WTC11 (cell line): ENCODE measurements at regions not wholly inside any gene's neighbourhood (a gene's known extent, or its start where the extent isn't known, plus 50 kb on each side); places are given as distances from the start of the nearest gene placed in this dataset.

Experiments
- ATAC-seq: fragments of 200-7000 bp; cut with Tn5 transposase; 2 replicates; pipeline ENCODE4 v1.10.0; 2021; ENCODE audit warnings: mild to moderate bottlenecking, moderate library complexity
- CTCF ChIA-PET: fragments of 300-600 bp; sonication (Branson Sonifier 250); formaldehyde crosslinking; loops from one replicate; lab custom pipeline; 2021; ENCODE audit warnings: antibody characterized with exemption; lab: Charles Lee
- POLR2A ChIA-PET: fragments of 350-600 bp; sonication (Branson Sonifier 250); formaldehyde crosslinking; loops from one replicate; lab custom pipeline; 2021; ENCODE audit warnings: antibody characterized with exemption; lab: Charles Lee
- DNase-seq: peaks from one replicate; pipeline ENCODE4 v3.0.0; 2021; ENCODE audit warnings: low spot score
- H3K27ac Mint-ChIP-seq: 2 replicates; pipeline ENCODE4 v1.8.0; 2021; ENCODE audit warnings: mixed read lengths
- H3K27me3 Mint-ChIP-seq: 2 replicates; pipeline ENCODE4 v1.8.0; 2021; ENCODE audit warnings: low read depth, mild to moderate bottlenecking, moderate library complexity, mixed read lengths
- H3K36me3 Mint-ChIP-seq: 2 replicates; pipeline ENCODE4 v1.8.0; 2021; ENCODE audit warnings: mixed read lengths
- H3K4me1 Mint-ChIP-seq: 2 replicates; pipeline ENCODE4 v1.8.0; 2022; ENCODE audit warnings: mixed read lengths
- H3K4me3 Mint-ChIP-seq: 2 replicates; pipeline ENCODE4 v1.8.0; 2021; ENCODE audit warnings: mild to moderate bottlenecking, moderate library complexity, mixed read lengths
- H3K9me3 Mint-ChIP-seq: 2 replicates; pipeline ENCODE4 v1.8.0; 2021; ENCODE audit warnings: mixed read lengths
- ATF2 ChIP-seq: sonication (generic); formaldehyde crosslinking; IDR thresholded peaks from 2 replicates; pipeline ENCODE4 v1.8.1; 2022; ENCODE audit warnings: low read depth, missing genetic modification reagents, borderline replicate concordance
- CBFB ChIP-seq: sonication (generic); formaldehyde crosslinking; IDR thresholded peaks from 2 replicates; pipeline ENCODE4 v1.8.1; 2022; ENCODE audit warnings: mild to moderate bottlenecking, low read depth, missing genetic modification reagents
- CREM ChIP-seq: sonication (generic); formaldehyde crosslinking; IDR thresholded peaks from 2 replicates; pipeline ENCODE4 v1.8.1; 2022; ENCODE audit warnings: mild to moderate bottlenecking, missing genetic modification reagents, moderate library complexity
- E2F4 ChIP-seq: sonication (generic); formaldehyde crosslinking; IDR thresholded peaks from 2 replicates; pipeline ENCODE4 v1.8.1; 2022; ENCODE audit warnings: low read depth, mild to moderate bottlenecking, moderate library complexity, missing genetic modification reagents, borderline replicate concordance
- EMX1 ChIP-seq: fragments of 250-450 bp; sonication (Bioruptor Pico); IDR thresholded peaks from 2 replicates; pipeline ENCODE4 v1.8.0; 2021; ENCODE audit warnings: mild to moderate bottlenecking
- ERG ChIP-seq: fragments of 250-450 bp; sonication (Bioruptor Pico); IDR thresholded peaks from 2 replicates; pipeline ENCODE4 v1.8.0; 2021; ENCODE audit warnings: mild to moderate bottlenecking
- FOXK1 ChIP-seq: sonication (generic); formaldehyde crosslinking; IDR thresholded peaks from 2 replicates; pipeline ENCODE4 v1.8.0; 2022; ENCODE audit warnings: mild to moderate bottlenecking, moderate library complexity, missing genetic modification reagents
- FOXP1 ChIP-seq: sonication (generic); formaldehyde crosslinking; IDR thresholded peaks from 2 replicates; pipeline ENCODE4 v1.8.0; 2022; ENCODE audit warnings: missing genetic modification reagents, mild to moderate bottlenecking, moderate library complexity, borderline replicate concordance
- GTF2I ChIP-seq: fragments of 250-450 bp; sonication (Bioruptor Pico); conservative IDR thresholded peaks from 2 replicates; pipeline ENCODE4 v1.4.0; 2021; ENCODE audit warnings: mild to moderate bottlenecking
- IRF1 ChIP-seq: sonication (generic); formaldehyde crosslinking; IDR thresholded peaks from 2 replicates; pipeline ENCODE4 v1.8.0; 2023; ENCODE audit warnings: missing genetic modification reagents
- IRF2 ChIP-seq: sonication (generic); formaldehyde crosslinking; IDR thresholded peaks from 2 replicates; pipeline ENCODE4 v1.8.0; 2022; ENCODE audit warnings: low read depth, missing genetic modification reagents, borderline replicate concordance
- KAT7 ChIP-seq: sonication (generic); formaldehyde crosslinking; IDR thresholded peaks from 2 replicates; pipeline ENCODE4 v1.8.1; 2023; ENCODE audit warnings: missing genetic modification reagents, mild to moderate bottlenecking, borderline replicate concordance
- MLX ChIP-seq: sonication (generic); formaldehyde crosslinking; IDR thresholded peaks from 2 replicates; pipeline ENCODE4 v1.8.1; 2023; ENCODE audit warnings: mild to moderate bottlenecking, missing genetic modification reagents, moderate library complexity
- NFE2L1 ChIP-seq: sonication (generic); formaldehyde crosslinking; IDR thresholded peaks from 2 replicates; pipeline ENCODE4 v1.8.1; 2023; ENCODE audit warnings: missing genetic modification reagents
- NFYB ChIP-seq: sonication (generic); formaldehyde crosslinking; conservative IDR thresholded peaks from 2 replicates; pipeline ENCODE4 v1.8.0; 2022; ENCODE audit warnings: low read depth, missing genetic modification reagents
- NR3C1 ChIP-seq: sonication (generic); formaldehyde crosslinking; conservative IDR thresholded peaks from 2 replicates; pipeline ENCODE4 v1.8.1; 2023; ENCODE audit warnings: low read depth, mild to moderate bottlenecking, missing genetic modification reagents
- OVOL2 ChIP-seq: fragments of 250-450 bp; sonication (Bioruptor Pico); IDR thresholded peaks from 2 replicates; pipeline ENCODE4 v1.9.0; 2021; ENCODE audit warnings: mild to moderate bottlenecking, borderline replicate concordance
- PREB ChIP-seq: sonication (generic); formaldehyde crosslinking; IDR thresholded peaks from 2 replicates; pipeline ENCODE4 v1.8.1; 2022; ENCODE audit warnings: mild to moderate bottlenecking, missing genetic modification reagents, moderate library complexity, borderline replicate concordance
- PRRX2 ChIP-seq: fragments of 250-450 bp; sonication (Bioruptor Pico); IDR thresholded peaks from 2 replicates; pipeline ENCODE4 v1.8.0; 2021; ENCODE audit warnings: mild to moderate bottlenecking
- SMAD3 ChIP-seq: sonication (generic); formaldehyde crosslinking; IDR thresholded peaks from 2 replicates; pipeline ENCODE4 v1.8.0; 2022; ENCODE audit warnings: missing genetic modification reagents, mild to moderate bottlenecking, borderline replicate concordance
- SOX15 ChIP-seq: fragments of 250-450 bp; sonication (Bioruptor Pico); IDR thresholded peaks from 2 replicates; pipeline ENCODE4 v1.9.0; 2021; ENCODE audit warnings: mild to moderate bottlenecking
- ZNF416 ChIP-seq: fragments of 250-450 bp; sonication (Bioruptor Pico); IDR thresholded peaks from 2 replicates; pipeline ENCODE4 v1.9.0; 2021; ENCODE audit warnings: mild to moderate bottlenecking, inconsistent platforms
- ZNF423 ChIP-seq: fragments of 250-450 bp; sonication (Bioruptor Pico); IDR thresholded peaks from 2 replicates; pipeline ENCODE4 v2.1.2; 2022; ENCODE audit warnings: mild to moderate bottlenecking, moderate library complexity

GRCh38 chr5:109476292-109476691 lies 66.5 kb upstream of the PJA2 start:
- TF ChIP-seq PREB (CRISPR knock-in tag) (no peak), NR3C1 (no peak), ZNF423 (CRISPR knock-in tag) (no peak), IRF1 (CRISPR knock-in tag) (no peak), NFYB (no peak), CBFB (CRISPR knock-in tag) (no peak)
- H3K4me1 Mint-ChIP-seq, result no peaks in the 10 kb centered on the region
- H3K4me3 Mint-ChIP-seq, result no peak overlapping the region
- no peak for DNase-seq
- ATAC-seq, result no peak
- H3K36me3 Mint-ChIP-seq, result no peaks in the 10 kb centered on the region
- H3K9me3 Mint-ChIP-seq, result no peaks in the 10 kb centered on the region
- H3K27ac Mint-ChIP-seq, result no peak overlapping the region
- no peaks in the 10 kb centered on the region for H3K27me3 Mint-ChIP-seq
- ChIA-PET CTCF (no interaction called here), POLR2A (no interaction called here)

- Mint-ChIP-seq H3K9me3 (no peaks in the 10 kb centered on the region), H3K4me3 (no peak overlapping the region), H3K36me3 (no peaks in the 10 kb centered on the region), H3K27ac (no peak overlapping the region), H3K27me3 (no peaks in the 10 kb centered on the region), H3K4me1 (no peaks in the 10 kb centered on the region)
- CTCF ChIA-PET, result no interaction called here
- POLR2A ChIA-PET, result no interaction called here
- TF ChIP-seq NFE2L1 (CRISPR knock-in tag) (no peak), GTF2I (CRISPR knock-in tag) (no peak), IRF2 (CRISPR knock-in tag) (no peak), SMAD3 (CRISPR knock-in tag) (no peak), ERG (CRISPR knock-in tag) (no peak)
- DNase-seq (no peak), ATAC-seq (no peak)
These were observed 60.3 kb upstream of the PJA2 start for GRCh38 chr5:109469896-109470662.

- ATAC-seq (peak; percentile 94), DNase-seq (peak; percentile 70)
- ChIA-PET CTCF (interaction anchor here (0.6 kb wide), 1 partner anchor 298 kb away, joined by 3 read pairs; no protein-coding TSS in a partner anchor), POLR2A (no interaction called here)
- Mint-ChIP-seq H3K4me1 (no peaks in the 10 kb centered on the region), H3K36me3 (no peaks in the 10 kb centered on the region), H3K27me3 (no peaks in the 10 kb centered on the region), H3K9me3 (no peaks in the 10 kb centered on the region), H3K4me3 (no peak overlapping the region), H3K27ac (no peak overlapping the region)
- TF ChIP-seq PRRX2 (CRISPR knock-in tag) (no peak), SOX15 (CRISPR knock-in tag) (no peak), MLX (CRISPR knock-in tag) (no peak)
These were observed 59.1 kb upstream of the PJA2 start for GRCh38 chr5:109468737-109469420.

GRCh38 chr5:109468288-109468676 lies 58.5 kb upstream of the PJA2 start:
- CTCF ChIA-PET, result interaction anchor here (0.6 kb wide), 1 partner anchor 298 kb away, joined by 3 read pairs; no protein-coding TSS in a partner anchor
- no peaks in the 10 kb centered on the region for H3K27me3 Mint-ChIP-seq
- no peak for DNase-seq
- H3K4me1 Mint-ChIP-seq, result no peaks in the 10 kb centered on the region
- POLR2A ChIA-PET, result no interaction called here
- no peak for ATAC-seq
- no peak overlapping the region for H3K27ac Mint-ChIP-seq
- no peaks in the 10 kb centered on the region for H3K9me3 Mint-ChIP-seq
- no peak overlapping the region for H3K4me3 Mint-ChIP-seq
- H3K36me3 Mint-ChIP-seq, result no peaks in the 10 kb centered on the region
- TF ChIP-seq KAT7 (CRISPR knock-in tag), result no peak
- no peak for TF ChIP-seq EMX1 (CRISPR knock-in tag)
- TF ChIP-seq FOXK1 (CRISPR knock-in tag), result no peak
- no peak for TF ChIP-seq OVOL2
- no peak for TF ChIP-seq CREM (CRISPR knock-in tag)
- no peak for TF ChIP-seq E2F4
- no peak for TF ChIP-seq NR3C1
- TF ChIP-seq ATF2 (CRISPR knock-in tag), result no peak
- no peak for TF ChIP-seq ZNF416 (CRISPR knock-in tag)
- TF ChIP-seq FOXP1 (CRISPR knock-in tag), result no peak
- no peak for TF ChIP-seq SOX15 (CRISPR knock-in tag)
